Ovary (tissue), 3 donors: ENCODE measurements at regions not wholly inside any gene's neighbourhood (a gene's known extent, or its start where the extent isn't known, plus 50 kb on each side); places are given as distances from the start of the nearest gene placed in this dataset.

Experiments
- CTCF ChIP-seq, 3 donors: fragments of 450-650 bp in 2 of 3; fragments of 200-600 bp in 1 of 3; IDR thresholded peaks; one replicate each; pipeline versions ENCODE4 v1.5.1 to v1.8.0; 2016 to 2022; ENCODE audit warnings: antibody characterized with exemption in 3 of 3, mild to moderate bottlenecking in 1 of 3
- EP300 ChIP-seq: sonication (generic); formaldehyde crosslinking; IDR thresholded peaks from one replicate; pipeline ENCODE4 v1.6.1; 2017; ENCODE audit warnings: antibody characterized with exemption
- POLR2A ChIP-seq: fragments of 450-650 bp; IDR thresholded peaks from one replicate; pipeline ENCODE4 v1.6.1; 2017; ENCODE audit warnings: antibody characterized with exemption, mild to moderate bottlenecking, moderate library complexity
- donor health status: DM: no; HTN: no; CAD: no.

DNA sequence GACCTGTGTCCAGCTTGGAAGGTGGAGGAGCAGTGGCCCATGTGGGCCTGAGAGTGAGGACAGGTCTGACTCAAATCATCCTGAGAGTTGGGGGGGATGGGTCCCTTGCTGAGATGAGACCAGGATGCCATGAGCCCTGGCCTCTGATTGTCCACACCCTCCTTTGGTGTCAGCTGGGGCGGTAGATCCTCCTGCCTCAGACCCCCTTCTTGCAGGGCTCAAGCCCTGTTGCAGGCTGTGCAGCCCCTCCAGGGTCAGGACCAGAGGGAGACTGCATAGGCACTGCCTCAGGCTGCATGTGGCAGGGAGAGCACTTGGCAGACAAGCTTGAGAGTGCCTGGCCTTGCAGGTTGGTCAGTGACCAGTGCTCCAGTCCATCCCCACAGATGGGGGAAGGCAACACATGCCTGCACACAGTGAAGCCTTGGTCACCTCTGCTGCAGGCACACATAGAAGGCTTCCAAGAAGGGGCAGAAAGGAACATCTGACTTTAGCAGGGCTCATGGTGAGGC is 82.2 kb upstream of the ACTRT2 start:
- no peak for TF ChIP-seq EP300
- TF ChIP-seq CTCF (IDR thresholded peaks at IDR 0.05) = no peak
- no peak for TF ChIP-seq POLR2A
